Pancreas (tissue), 10 donors: ENCODE measurements at regions not wholly inside any gene's neighbourhood (a gene's known extent, or its start where the extent isn't known, plus 50 kb on each side); places are given as distances from the start of the nearest gene placed in this dataset.
A peak's percentile ranks its signal among the peaks of the same experiment; 100 is the strongest.

ENCODE experiments used
- ATAC-seq, 4 donors: fragments of 200-7000 bp; cut with Tn5 transposase; one replicate each; pipeline versions ENCODE4 v1.8.0 to v1.9.1; 2020; ENCODE audit warnings: mild to moderate bottlenecking in 4 of 4, moderate library complexity in 4 of 4
- DNase-seq, 6 donors: peaks; one replicate each; pipeline ENCODE4 v3.0.0-alpha.2; 2020
- FAIRE-seq: peaks from 2 replicates; lab custom pipeline; 2012; peaks lifted over from hg19 to GRCh38; lab: Jason Lieb, UNC
- H3K27ac ChIP-seq, 4 donors: fragments of 200-600 bp; sonication (generic); 1 replicate in 3 of 4; 2 replicates in 1 of 4; pipeline versions ENCODE4 v1.5.0 to v1.8.0; 2020
- H3K27me3 ChIP-seq, 4 donors: fragments of 200-600 bp; one replicate each; pipeline ENCODE4 v1.8.0; 2021
- H3K36me3 ChIP-seq, 3 donors: fragments of 200-600 bp; sonication (generic) in 1 of 3; one replicate each; pipeline versions ENCODE4 v1.5.0 to v1.8.0; 2020 to 2021
- H3K4me1 ChIP-seq, 3 donors: fragments of 200-600 bp; one replicate each; pipeline ENCODE4 v1.8.0; 2021
- H3K4me3 ChIP-seq, 4 donors: fragments of 200-600 bp; sonication (generic) in 2 of 4; one replicate each; pipeline versions ENCODE4 v1.5.0 to v1.8.0; 2020 to 2021
- H3K9me3 ChIP-seq, 4 donors: fragments of 200-600 bp; one replicate each; pipeline ENCODE4 v1.8.0; 2021
- CTCF ChIP-seq, 4 donors: fragments of 200-600 bp; sonication (generic) in 3 of 4; IDR thresholded peaks; one replicate each; pipeline versions ENCODE4 v1.5.0 to v1.8.0; 2021; ENCODE audit warnings: antibody characterized with exemption in 4 of 4
- WGBS, 2 donors: extraction: QIAGEN DNeasy Blood & Tissue Kit; methylation state at CpG; one replicate each; pipeline ENCODE4 v1.1.7; 2013; 5-methylcytosine and 5-hydroxymethylcytosine counted together
- intact Hi-C, 3 donors: fragments of 100-400 bp; cut with DNase I; formaldehyde crosslinking; loops; one replicate each; pipeline versions ENCODE4 v1.11.1 to v1.14.2; 2022
- donor health status: healthy with polysubstance abuse.
- donor health status: DM: no; HTN: no; CAD: no; lungs with moderate emphysema.
- donor health status: DM: no; HTN: no; CAD: no.
- donor health status: control.
- donor health status: control.
- donor health status: Bipolar disorder and iron deficiency.
- donor health status: DM: yes; HTN: yes; CAD: no.
- donor health status: DM: no; HTN: no; CAD: no.
- donor health status: DM: no; HTN: no; CAD: no.
- donor health status: DM: yes; HTN: yes; CAD: no.

- ATAC-seq (no peak), FAIRE-seq (no peak), DNase-seq (no peak)
- WGBS, 2 donors, result 96 to 98% methylated on average over 3 of the region's 3 CpGs
- TF ChIP-seq CTCF (IDR thresholded peaks at IDR 0.05), result no peak
- Histone ChIP-seq H3K27me3 (no peaks in the 10 kb centered on the region), H3K36me3 (no peaks in the 10 kb centered on the region), H3K4me3 (no peak overlapping the region), H3K27ac (no peak overlapping the region), H3K9me3 (no peaks in the 10 kb centered on the region), H3K4me1 (peaks cover 0 to 14% (median 7%) of the 10 kb centered on the region in 3 donors)
- intact Hi-C loops, result no loop called here
Measured at GRCh38 chr10:21095494-21096055, 198.5 kb upstream of the NEBL start.

GRCh38 chr10:21095073-21095472 is 198.0 kb upstream of the NEBL start:
- Histone ChIP-seq H3K36me3 (no peaks in the 10 kb centered on the region), H3K4me3 (no peak overlapping the region), H3K27me3 (no peaks in the 10 kb centered on the region), H3K27ac (no peak overlapping the region), H3K9me3 (no peaks in the 10 kb centered on the region), H3K4me1 (peaks cover 0 to 14% (median 7%) of the 10 kb centered on the region in 3 donors)
- intact Hi-C loops, result no loop called here
- no peak for ATAC-seq
- no peak for DNase-seq
- FAIRE-seq, result no peak
- WGBS, 2 donors, result 81 to 88% methylated on average over 3 of the region's 3 CpGs
- TF ChIP-seq CTCF (IDR thresholded peaks at IDR 0.05), result no peak

- intact Hi-C loops, result no loop called here
- no peak overlapping the region for H3K27ac ChIP-seq
- WGBS, 2 donors, result 63 to 68% methylated on average over 5 of the region's 5 CpGs
- no peaks in the 10 kb centered on the region for H3K27me3 ChIP-seq
- FAIRE-seq (no peak), ATAC-seq (peak in 2 of 4 donors; percentile 17 to 40), DNase-seq (no peak)
- H3K9me3 ChIP-seq, result no peaks in the 10 kb centered on the region
- no peak for TF ChIP-seq CTCF (IDR thresholded peaks at IDR 0.05)
- no peak overlapping the region for H3K4me3 ChIP-seq
- H3K36me3 ChIP-seq, result no peaks in the 10 kb centered on the region
- peaks cover 0 to 14% (median 7%) of the 10 kb centered on the region in 3 donors for H3K4me1 ChIP-seq
Measured at GRCh38 chr10:21092683-21093524, 195.8 kb upstream of the NEBL start.

- intact Hi-C loops, result no loop called here
- Histone ChIP-seq H3K27me3 (no peaks in the 10 kb centered on the region), H3K27ac (no peak overlapping the region), H3K9me3 (no peaks in the 10 kb centered on the region), H3K4me1 (peaks cover 0 to 8% (median 7%) of the 10 kb centered on the region in 3 donors), H3K4me3 (no peak overlapping the region), H3K36me3 (no peaks in the 10 kb centered on the region)
- ATAC-seq (no peak), DNase-seq (no peak), FAIRE-seq (no peak)
- WGBS, 2 donors, result 85 to 86% methylated on average over 6 of the region's 6 CpGs
- TF ChIP-seq CTCF (IDR thresholded peaks at IDR 0.05), result no peak
Measured at GRCh38 chr10:21090609-21091082, 193.5 kb upstream of the NEBL start.
